GM12891 (cell line): ENCODE measurements at regions not wholly inside any gene's neighbourhood (a gene's known extent, or its start where the extent isn't known, plus 50 kb on each side); places are given as distances from the start of the nearest gene placed in this dataset.

Experiments
- PAX5 ChIP-seq: IDR thresholded peaks from 2 replicates; pipeline ENCODE4 v1.6.1; 2011; ENCODE audit warnings: low read length, moderate library complexity, mild to moderate bottlenecking; ENCODE audit not compliant: insufficient read depth, severe bottlenecking
- POLR2A ChIP-seq: IDR thresholded peaks from 2 replicates; pipeline ENCODE4 v1.6.1; 2011; ENCODE audit warnings: low read depth, low read length, control low read depth
- POLR2AphosphoS5 ChIP-seq: IDR thresholded peaks from 2 replicates; pipeline ENCODE4 v1.6.1; 2011; ENCODE audit warnings: low read depth, low read length, control low read depth
- POU2F2 ChIP-seq: IDR thresholded peaks from 2 replicates; pipeline ENCODE4 v1.6.1; 2011; ENCODE audit warnings: low read depth, mild to moderate bottlenecking, control low read depth, low read length, moderate library complexity
- SPI1 ChIP-seq: IDR thresholded peaks from 2 replicates; pipeline ENCODE4 v1.6.1; 2011; ENCODE audit warnings: low read depth, low read length, control low read depth
- TAF1 ChIP-seq: IDR thresholded peaks from 2 replicates; pipeline ENCODE4 v1.6.1; 2011; ENCODE audit warnings: low read depth, low read length, control low read depth

DNA sequence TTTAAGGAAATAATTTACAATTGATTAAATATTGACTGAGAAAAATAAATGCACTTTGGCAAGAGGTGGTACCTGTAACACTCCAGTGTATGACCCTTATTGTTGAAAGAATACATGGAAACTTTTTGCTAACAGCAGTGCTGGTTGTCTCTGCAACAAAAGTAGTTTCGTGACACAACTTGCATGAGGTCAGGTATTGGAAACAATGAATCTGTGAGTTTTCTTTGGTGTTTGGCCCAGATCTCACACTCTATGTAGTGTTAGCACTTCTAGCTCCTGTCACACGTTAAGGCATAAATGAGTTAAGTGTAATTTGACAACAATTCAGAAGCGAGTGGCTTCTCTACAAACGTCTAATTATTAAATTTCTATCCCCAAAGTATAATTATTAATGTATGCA lies 137.7 kb upstream of the MDFIC start:
- TF ChIP-seq POLR2AphosphoS5 (no peak), TAF1 (no peak), POLR2A (no peak), SPI1 (no peak), POU2F2 (no peak), PAX5 (no peak)
